ENCODE measurements at regions not wholly inside any gene's neighbourhood (a gene's known extent, or its start where the extent isn't known, plus 50 kb on each side); places are given as distances from the start of the nearest gene placed in this dataset.

DNA sequence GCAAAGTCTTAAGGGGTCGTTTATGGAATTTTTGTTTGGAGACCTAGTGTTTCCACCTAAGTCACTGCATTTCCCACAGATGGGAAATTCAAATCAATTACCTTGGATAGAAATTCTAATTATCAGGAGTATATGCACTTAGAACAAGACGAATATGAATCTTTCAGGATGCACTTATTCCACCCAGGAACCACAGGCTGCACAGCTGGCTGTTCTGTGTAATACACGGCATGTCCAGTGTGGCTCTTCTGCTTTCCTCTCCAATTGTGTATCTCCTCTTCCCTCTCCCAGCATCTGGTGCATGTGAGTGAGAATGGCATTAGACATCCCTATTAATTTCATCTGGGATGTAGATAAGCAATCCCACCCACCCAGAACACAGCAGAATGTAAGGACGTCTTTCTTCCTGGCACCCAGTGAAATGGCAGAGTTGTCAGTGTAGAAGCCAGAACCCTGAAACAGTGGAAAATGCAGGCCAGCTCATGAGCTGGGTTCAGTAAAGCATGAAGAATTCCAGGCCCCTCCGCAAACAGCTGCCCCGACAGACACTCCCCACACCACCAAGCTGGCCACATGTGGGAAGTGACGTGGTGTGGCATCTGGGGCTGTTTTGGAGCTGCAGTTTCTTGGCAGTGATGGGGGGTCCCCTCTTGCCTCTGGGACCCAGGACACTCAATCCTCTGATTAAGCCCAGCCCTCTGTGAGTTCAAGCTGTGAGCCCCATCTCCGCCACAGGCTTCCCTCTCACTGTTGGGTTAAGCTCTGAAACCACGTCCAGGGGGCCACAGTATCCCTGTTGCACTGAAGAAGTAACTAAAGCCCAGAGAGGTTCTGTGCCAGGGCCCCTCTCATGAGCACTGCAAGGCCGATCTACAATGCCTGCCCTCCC is 180.1 kb upstream of the CST7 start:
- TF ChIP-seq, protein P1, sequence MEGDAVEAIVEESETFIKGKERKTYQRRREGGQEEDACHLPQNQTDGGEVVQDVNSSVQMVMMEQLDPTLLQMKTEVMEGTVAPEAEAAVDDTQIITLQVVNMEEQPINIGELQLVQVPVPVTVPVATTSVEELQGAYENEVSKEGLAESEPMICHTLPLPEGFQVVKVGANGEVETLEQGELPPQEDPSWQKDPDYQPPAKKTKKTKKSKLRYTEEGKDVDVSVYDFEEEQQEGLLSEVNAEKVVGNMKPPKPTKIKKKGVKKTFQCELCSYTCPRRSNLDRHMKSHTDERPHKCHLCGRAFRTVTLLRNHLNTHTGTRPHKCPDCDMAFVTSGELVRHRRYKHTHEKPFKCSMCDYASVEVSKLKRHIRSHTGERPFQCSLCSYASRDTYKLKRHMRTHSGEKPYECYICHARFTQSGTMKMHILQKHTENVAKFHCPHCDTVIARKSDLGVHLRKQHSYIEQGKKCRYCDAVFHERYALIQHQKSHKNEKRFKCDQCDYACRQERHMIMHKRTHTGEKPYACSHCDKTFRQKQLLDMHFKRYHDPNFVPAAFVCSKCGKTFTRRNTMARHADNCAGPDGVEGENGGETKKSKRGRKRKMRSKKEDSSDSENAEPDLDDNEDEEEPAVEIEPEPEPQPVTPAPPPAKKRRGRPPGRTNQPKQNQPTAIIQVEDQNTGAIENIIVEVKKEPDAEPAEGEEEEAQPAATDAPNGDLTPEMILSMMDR (IDR thresholded peaks at IDR 0.05) = no peak
- TF ChIP-seq POLR2AphosphoS5 (IDR thresholded peaks at IDR 0.05; ENCODE audit: low read depth, low read length) = no peak
- TF ChIP-seq SIN3A (IDR thresholded peaks at IDR 0.05; ENCODE audit: borderline replicate concordance, insufficient read depth, low read depth, low read length) = no peak
